IMR-90 (cell line): ENCODE measurements at regions not wholly inside any gene's neighbourhood (a gene's known extent, or its start where the extent isn't known, plus 50 kb on each side); places are given as distances from the start of the nearest gene placed in this dataset.

Experiments
- ATAC-seq: fragments of 200-7000 bp; cut with Tn5 transposase; 2 replicates; pipeline ENCODE4 v1.9.1; 2020; ENCODE audit warnings: low read depth, mild to moderate bottlenecking, moderate library complexity
- BruUV-seq: library from RNA; stranded (reverse); fragments of 400-500 nt; replicated peaks from 2 replicates; lab custom pipeline; 2021; lab: Mats Ljungman, UMichigan
- CTCF ChIA-PET: fragments of 300-600 bp; formaldehyde crosslinking; extraction: SDS; loops from one replicate; lab custom pipeline; 2021; ENCODE audit warnings: antibody characterized with exemption; lab: Yijun Ruan, JAX
- POLR2A ChIA-PET: fragments of 300-600 bp; sonication (Branson Sonifier 250); formaldehyde crosslinking; loops from one replicate; lab custom pipeline; 2022; ENCODE audit warnings: antibody characterized with exemption; ENCODE audit not compliant: unreplicated experiment; lab: Charles Lee
- DNase-seq: peaks from one replicate; pipeline ENCODE4 v3.0.0; 2013
- H2AFZ ChIP-seq: replicated peaks from 2 replicates; pipeline ENCODE3; 2013; ENCODE audit warnings: low read length, mild to moderate bottlenecking; ENCODE audit not compliant: poor library complexity
- H2AK5ac ChIP-seq: 2 replicates; pipeline ENCODE4 v1.6.1; 2013; ENCODE audit warnings: low read depth, low read length, inconsistent platforms
- H2AK9ac ChIP-seq: replicated peaks from 2 replicates; pipeline ENCODE3; 2013; ENCODE audit warnings: mild to moderate bottlenecking, low read depth, low read length, moderate library complexity; ENCODE audit not compliant: poor library complexity
- H2BK120ac ChIP-seq: 2 replicates; pipeline ENCODE4 v1.6.1; 2013; ENCODE audit warnings: low read depth, low read length, inconsistent platforms
- H2BK15ac ChIP-seq: 3 replicates; pipeline ENCODE4 v1.6.1; 2013; ENCODE audit warnings: low read depth, low read length, inconsistent platforms
- H2BK20ac ChIP-seq: 2 replicates; pipeline ENCODE4 v1.6.1; 2013; ENCODE audit warnings: low read depth, mild to moderate bottlenecking, inconsistent platforms, low read length, moderate library complexity
- H2BK5ac ChIP-seq: 2 replicates; pipeline ENCODE4 v1.6.1; 2013; ENCODE audit warnings: mild to moderate bottlenecking, low read depth, low read length, inconsistent platforms; ENCODE audit not compliant: poor library complexity, severe bottlenecking
- H3K14ac ChIP-seq: replicated peaks from 2 replicates; pipeline ENCODE4 v1.6.1; 2013; ENCODE audit warnings: low read depth, low read length, inconsistent platforms
- H3K18ac ChIP-seq: 2 replicates; pipeline ENCODE4 v1.6.1; 2013; ENCODE audit warnings: low read depth, low read length, control low read depth
- H3K23ac ChIP-seq: 2 replicates; pipeline ENCODE4 v1.6.1; 2013; ENCODE audit warnings: low read depth, low read length, inconsistent platforms
- H3K27ac ChIP-seq: 2 replicates; pipeline ENCODE4 v1.5.1; 2013; ENCODE audit warnings: mild to moderate bottlenecking, control low read depth, low read length; ENCODE audit not compliant: insufficient read depth
- H3K27me3 ChIP-seq: 2 replicates; pipeline ENCODE4 v1.6.1; 2013; ENCODE audit warnings: low read length; ENCODE audit not compliant: control insufficient read depth, insufficient read depth
- H3K36me3 ChIP-seq: 2 replicates; pipeline ENCODE4 v1.6.1; 2013; ENCODE audit warnings: low read length, mixed read lengths; ENCODE audit not compliant: control insufficient read depth, insufficient read depth
- H3K4ac ChIP-seq: 2 replicates; pipeline ENCODE4 v1.6.1; 2013; ENCODE audit warnings: low read depth, low read length, inconsistent platforms
- H3K4me1 ChIP-seq: 2 replicates; pipeline ENCODE4 v1.6.1; 2013; ENCODE audit warnings: low read length, mixed read lengths; ENCODE audit not compliant: control insufficient read depth, insufficient read depth
- H3K4me2 ChIP-seq: 2 replicates; pipeline ENCODE4 v1.6.1; 2013; ENCODE audit warnings: low read depth, mild to moderate bottlenecking, control low read depth, low read length, moderate library complexity
- H3K4me3 ChIP-seq: 2 replicates; pipeline ENCODE4 v1.5.1; 2013; ENCODE audit warnings: low read depth, mild to moderate bottlenecking, control low read depth, low read length, moderate library complexity; ENCODE audit not compliant: insufficient read depth
- H3K56ac ChIP-seq: 2 replicates; pipeline ENCODE4 v1.6.1; 2013; ENCODE audit warnings: low read length, inconsistent platforms; ENCODE audit not compliant: insufficient read depth; ENCODE audit errors: extremely low read depth
- H3K79me1 ChIP-seq, 2 experiments: 2 replicates each; pipeline ENCODE4 v1.6.1; 2013; ENCODE audit warnings: low read length in 2 of 2, inconsistent platforms in 1 of 2, low read depth in 1 of 2
- H3K9ac ChIP-seq: 2 replicates; pipeline ENCODE4 v1.6.1; 2013; ENCODE audit warnings: low read depth, low read length, control low read depth
- H3K9me1 ChIP-seq: 2 replicates; pipeline ENCODE4 v1.6.1; 2013; ENCODE audit warnings: low read length, inconsistent platforms; ENCODE audit not compliant: insufficient read depth
- H3K9me3 ChIP-seq: 2 replicates; pipeline ENCODE4 v1.6.1; 2013; ENCODE audit warnings: low read length; ENCODE audit not compliant: control insufficient read depth, insufficient read depth
- H4K20me1 ChIP-seq: 2 replicates; pipeline ENCODE4 v1.6.1; 2013; ENCODE audit warnings: low read length, inconsistent platforms; ENCODE audit not compliant: insufficient read depth
- H4K5ac ChIP-seq: 2 replicates; pipeline ENCODE4 v1.6.1; 2013; ENCODE audit warnings: mild to moderate bottlenecking, low read depth, low read length, control low read depth
- H4K8ac ChIP-seq, 2 experiments: 2 replicates each; pipeline ENCODE4 v1.6.1; 2013; ENCODE audit warnings: low read depth in 2 of 2, low read length in 2 of 2, control low read depth in 1 of 2, inconsistent platforms in 1 of 2
- H4K91ac ChIP-seq: 2 replicates; pipeline ENCODE4 v1.6.1; 2013; ENCODE audit warnings: low read depth, low read length, inconsistent platforms; ENCODE audit not compliant: insufficient read depth
- CEBPB ChIP-seq: IDR thresholded peaks from 2 replicates; pipeline ENCODE4 v1.6.1; 2012; ENCODE audit warnings: low read depth, low read length, improper control_type of control experiment
- CHD1 ChIP-seq: IDR thresholded peaks from 2 replicates; pipeline ENCODE4 v1.6.1; 2012; ENCODE audit warnings: low read depth, low read length, improper control_type of control experiment
- ELK1 ChIP-seq: fragments of 150-350 bp; IDR thresholded peaks from 2 replicates; pipeline ENCODE4 v1.6.1; 2016; ENCODE audit warnings: low read depth, mild to moderate bottlenecking, low read length, moderate library complexity, borderline replicate concordance
- MAFK ChIP-seq: IDR thresholded peaks from 2 replicates; pipeline ENCODE4 v1.6.1; 2012; ENCODE audit warnings: low read depth, low read length, improper control_type of control experiment
- NFE2L2 ChIP-seq: fragments of 150-350 bp; IDR thresholded peaks from 2 replicates; pipeline ENCODE4 v1.6.1; 2016; ENCODE audit warnings: low read depth, mild to moderate bottlenecking, low read length
- RCOR1 ChIP-seq: IDR thresholded peaks from 2 replicates; pipeline ENCODE4 v1.6.1; 2012; ENCODE audit warnings: mild to moderate bottlenecking, low read length, improper control_type of control experiment; ENCODE audit not compliant: insufficient replicate concordance
- WGBS, 2 experiments: methylation state at CpG; one replicate each; pipeline versions ENCODE4 v1.1.5 to v1.1.7; 2013; ENCODE audit warnings: missing lambda C conversion rate in 2 of 2; ENCODE audit not compliant: insufficient read length in 1 of 2; ENCODE audit errors: extremely low coverage in 2 of 2; 5-methylcytosine and 5-hydroxymethylcytosine counted together
- dilution Hi-C: fragments of 300-500 bp; cut with HindIII; formaldehyde crosslinking; loops from one replicate; pipeline ENCODE4 v1.14.3; 2018; ENCODE audit warnings: low sequenced_read_pairs; ENCODE audit not compliant: unreplicated experiment
- in situ Hi-C: fragments of 300-500 bp; cut with MboI; formaldehyde crosslinking; loops from 3 replicates; pipeline ENCODE4 v1.14.3; 2019; ENCODE audit warnings: low sequenced_read_pairs, inconsistent platforms, mixed read lengths
- intact Hi-C: fragments of 100-400 bp; cut with micrococcal nuclease; formaldehyde crosslinking; loops from 2 replicates; pipeline ENCODE4 v1.10.0; 2022

- Histone ChIP-seq H4K20me1 (no peaks in the 10 kb centered on the region), H3K9ac (no peak overlapping the region), H4K5ac (no peak overlapping the region), H4K8ac (no peak overlapping the region), H3K56ac (no peak overlapping the region), H2BK5ac (no peak overlapping the region), H3K27ac (no peak overlapping the region), H2AK5ac (no peak overlapping the region), H3K23ac (no peak overlapping the region), H2AK9ac (no peak overlapping the region), H4K91ac (no peak overlapping the region), H3K4ac (no peak overlapping the region), H3K9me3 (no peaks in the 10 kb centered on the region), H3K4me1 (no peaks in the 10 kb centered on the region), H3K27me3 (no peaks in the 10 kb centered on the region), H3K79me1 (no peaks in the 10 kb centered on the region), H3K4me3 (no peak overlapping the region), H2BK20ac (no peak overlapping the region), H3K14ac (no peak overlapping the region), H2BK15ac (no peak overlapping the region), H2BK120ac (no peak overlapping the region), H3K9me1 (no peaks in the 10 kb centered on the region), H3K18ac (no peak overlapping the region), H3K4me2 (no peak overlapping the region), H2AFZ (no peak overlapping the region), H3K36me3 (no peaks in the 10 kb centered on the region)
- dilution Hi-C loops (no loop called here), in situ Hi-C loops (no loop called here), intact Hi-C loops (no loop called here)
- no peak for ATAC-seq
- no peak for DNase-seq
- BruUV-seq, result no TSS peak
- no CpG with 5 or more reads among the region's 2 CpGs for WGBS, 2 experiments
- ChIA-PET CTCF (no interaction called here), POLR2A (no interaction called here)
- TF ChIP-seq NFE2L2, result no peak
- no peak for TF ChIP-seq CHD1
- TF ChIP-seq MAFK, result no peak
- peak; percentile 32; the same call in 1 of the 2 replicates for TF ChIP-seq CEBPB
- no peak for TF ChIP-seq ELK1
- no peak for TF ChIP-seq RCOR1
Measured at GRCh38 chr18:43720041-43720440, 442.8 kb upstream of the SYT4 start.
